ENCODE measurements at regions not wholly inside any gene's neighbourhood (a gene's known extent, or its start where the extent isn't known, plus 50 kb on each side); places are given as distances from the start of the nearest gene placed in this dataset.

GRCh38 chr2:590214-591175, 86.7 kb downstream of the TMEM18 start:
- H3K27ac ChIP-seq = no peak overlapping the region

GRCh38 chr2:589281-590130, 87.7 kb downstream of the TMEM18 start:
- no peaks in the 10 kb centered on the region for H3K36me3 ChIP-seq
- no peak overlapping the region for H3K4me3 ChIP-seq
- no peak overlapping the region for H3K27ac ChIP-seq
- no peaks in the 10 kb centered on the region for H3K27me3 ChIP-seq
- H3K4me1 ChIP-seq = no peaks in the 10 kb centered on the region
- intact Hi-C loops (cut with DNase I; ENCODE audit: low total_unique reads) = no loop called here
- no peak for TF ChIP-seq POLR2A (IDR thresholded peaks at IDR 0.05)
- TF ChIP-seq CTCF (IDR thresholded peaks at IDR 0.05) = no peak
- no peak for DNase-seq
- H3K9me3 ChIP-seq = no peaks in the 10 kb centered on the region

More at GRCh38 chr2:590214-591175, 86.7 kb downstream of the TMEM18 start:
- Histone ChIP-seq H3K4me1 (no peaks in the 10 kb centered on the region), H3K27me3 (no peaks in the 10 kb centered on the region), H3K36me3 (no peaks in the 10 kb centered on the region), H3K4me3 (no peak overlapping the region), H3K9me3 (no peaks in the 10 kb centered on the region)
- no peak for DNase-seq
- intact Hi-C loops (cut with DNase I; ENCODE audit: low total_unique reads) = no loop called here
- TF ChIP-seq POLR2A (IDR thresholded peaks at IDR 0.05) (no peak), CTCF (IDR thresholded peaks at IDR 0.05) (no peak)

- no peak overlapping the region for H3K27ac ChIP-seq
- DNase-seq = peak in 1 of 2 donors; percentile 6
- no peaks in the 10 kb centered on the region for H3K27me3 ChIP-seq
- H3K4me1 ChIP-seq = no peaks in the 10 kb centered on the region
- H3K4me3 ChIP-seq = no peak overlapping the region
- no peaks in the 10 kb centered on the region for H3K9me3 ChIP-seq
- intact Hi-C loops (cut with DNase I; ENCODE audit: low total_unique reads) = no loop called here
- no peaks in the 10 kb centered on the region for H3K36me3 ChIP-seq
- TF ChIP-seq POLR2A (IDR thresholded peaks at IDR 0.05) = no peak
- TF ChIP-seq CTCF (IDR thresholded peaks at IDR 0.05) = no peak
These were observed 89.0 kb downstream of the TMEM18 start for GRCh38 chr2:588074-588645.

GRCh38 chr2:587087-587960, 89.9 kb downstream of the TMEM18 start:
- Histone ChIP-seq H3K27ac (no peak overlapping the region), H3K4me3 (no peak overlapping the region), H3K9me3 (no peaks in the 10 kb centered on the region), H3K4me1 (no peaks in the 10 kb centered on the region), H3K36me3 (no peaks in the 10 kb centered on the region), H3K27me3 (no peaks in the 10 kb centered on the region)
- no peak for TF ChIP-seq CTCF (IDR thresholded peaks at IDR 0.05)
- TF ChIP-seq POLR2A (IDR thresholded peaks at IDR 0.05) = no peak
- peak in 1 of 2 donors; percentile 6 for DNase-seq
- intact Hi-C loops (cut with DNase I; ENCODE audit: low total_unique reads) = no loop called here
